DMS153 treated with DMSO at 0.1 percent for 48 hours (cell line): ENCODE measurements at regions not wholly inside any gene's neighbourhood (a gene's known extent, or its start where the extent isn't known, plus 50 kb on each side); places are given as distances from the start of the nearest gene placed in this dataset.
"Not testable (repeated sequence)": the region's sequence is repeated elsewhere in the genome, so short reads cannot be mapped to it uniquely, and the experiment has no call there.

Experiments
- DNase-seq: peaks from one replicate; lab custom pipeline; 2025; ENCODE audit not compliant: unreplicated experiment; lab: John Stamatoyannopoulos, UW

DNA sequence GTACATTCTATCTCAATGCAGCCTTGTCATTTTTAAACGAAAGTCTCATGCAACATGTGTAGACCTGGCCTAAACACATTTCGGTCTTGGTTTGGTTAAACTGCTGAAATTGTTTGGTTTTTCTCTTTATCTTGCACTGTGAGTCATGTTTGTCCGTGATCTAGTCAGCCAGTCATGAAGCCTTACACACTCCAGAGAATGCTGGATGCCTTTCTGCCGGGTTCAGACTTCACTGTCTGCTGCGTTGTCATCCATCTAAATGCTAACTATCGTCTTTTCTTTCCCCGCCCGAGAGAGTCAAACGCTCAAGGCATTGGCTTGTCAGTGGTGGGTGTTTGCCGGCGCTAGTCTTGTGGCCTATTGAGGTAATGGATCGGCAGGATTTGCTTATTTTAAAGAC lies 1194.6 kb upstream of the WWC1 start:
- no peak for DNase-seq

DNA sequence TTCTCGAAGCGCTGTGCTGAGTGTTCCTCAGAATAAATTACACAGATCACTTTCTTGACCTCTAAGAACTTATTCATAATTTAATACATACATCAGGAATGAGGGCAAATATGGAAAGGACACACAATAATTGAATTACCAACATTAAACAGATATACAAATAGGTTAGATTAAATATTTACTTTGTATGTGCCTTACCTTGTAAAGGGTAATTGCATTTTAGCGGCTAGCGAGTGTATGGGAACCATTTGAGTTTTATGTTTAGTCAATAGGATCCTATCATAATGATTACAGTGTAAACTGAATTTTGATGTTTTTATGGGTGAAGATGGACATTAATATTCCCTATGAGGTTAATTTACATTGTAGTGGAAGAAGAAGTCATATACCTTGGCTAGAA lies 1187.1 kb upstream of the WWC1 start:
- no peak for DNase-seq

DNA sequence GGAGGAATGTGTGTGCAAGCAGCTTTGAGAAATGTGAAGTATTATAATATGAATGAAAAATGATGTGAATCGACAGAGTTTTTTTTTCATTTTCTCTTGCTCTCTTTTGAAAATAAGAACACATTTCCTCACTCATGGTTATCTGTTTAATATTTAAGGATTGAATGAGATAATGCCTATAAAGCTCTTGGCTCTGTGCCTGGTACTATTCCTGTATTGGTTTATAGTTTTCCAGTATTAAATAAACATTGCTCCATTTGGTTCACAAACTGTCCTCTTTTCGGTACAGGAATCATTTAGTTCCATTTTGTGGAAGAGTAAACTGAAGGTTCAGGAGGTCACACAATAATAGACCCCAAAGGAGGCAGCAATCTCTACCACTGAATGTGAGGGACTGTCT lies 1185.5 kb upstream of the WWC1 start:
- no peak for DNase-seq

DNA sequence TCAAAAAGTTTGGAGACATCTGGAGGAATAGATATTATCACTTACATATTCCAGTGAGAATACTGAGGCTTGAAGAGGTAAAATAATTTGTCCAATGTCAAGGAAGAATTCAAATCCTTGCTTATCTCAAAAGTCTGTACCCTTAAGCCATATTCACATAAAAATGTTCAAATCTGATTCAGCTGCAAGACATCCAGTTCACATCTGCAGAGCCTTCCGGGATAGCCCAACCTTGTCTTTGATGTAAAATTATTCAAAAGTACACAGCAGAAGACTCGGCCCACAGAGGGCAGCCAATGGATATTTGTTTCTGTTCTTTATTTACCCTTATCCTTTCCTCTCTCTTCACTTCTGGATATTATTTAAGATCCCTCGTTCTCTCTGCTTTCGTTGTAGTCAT lies 1183.8 kb upstream of the WWC1 start:
- no peak for DNase-seq

DNA sequence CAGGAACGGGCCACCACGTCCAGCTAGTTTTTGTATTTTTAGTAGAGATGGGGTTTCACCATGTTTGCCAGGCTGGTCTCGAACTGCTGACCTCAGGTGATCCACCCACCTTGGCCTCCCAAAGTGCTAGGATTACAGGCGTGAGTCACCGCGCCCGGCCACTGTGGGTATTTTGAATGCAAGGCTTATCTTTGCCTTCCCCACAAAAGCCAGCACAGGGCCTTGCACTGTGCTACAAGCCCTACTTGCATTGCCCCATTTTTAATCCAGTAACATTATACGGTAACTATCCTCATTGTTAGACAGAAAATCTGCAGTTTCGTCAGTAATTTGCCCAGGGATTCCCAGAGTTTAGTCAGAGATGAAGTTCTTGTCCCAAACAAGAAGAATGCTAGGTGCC lies 1183.2 kb upstream of the WWC1 start:
- DNase-seq: not testable (repeated sequence)

DNA sequence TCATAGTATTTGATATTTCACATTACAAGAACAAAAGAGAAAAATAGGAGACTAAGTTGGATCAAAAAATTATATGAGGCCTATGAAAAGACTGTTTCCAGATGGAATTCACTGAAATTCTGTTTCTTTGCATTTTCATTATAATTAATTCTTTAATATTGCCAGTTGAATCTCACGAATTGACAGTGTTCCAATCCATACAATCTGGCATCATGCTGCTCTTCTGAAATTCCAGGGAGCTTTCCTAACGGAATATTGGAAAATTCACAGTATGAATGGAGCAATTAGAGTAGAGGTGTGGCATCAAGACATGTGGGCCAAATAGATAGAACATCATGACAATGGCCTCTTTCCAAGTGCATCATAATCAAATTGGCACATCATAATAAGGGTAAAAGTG lies 1178.9 kb upstream of the WWC1 start:
- DNase-seq: no peak

DNA sequence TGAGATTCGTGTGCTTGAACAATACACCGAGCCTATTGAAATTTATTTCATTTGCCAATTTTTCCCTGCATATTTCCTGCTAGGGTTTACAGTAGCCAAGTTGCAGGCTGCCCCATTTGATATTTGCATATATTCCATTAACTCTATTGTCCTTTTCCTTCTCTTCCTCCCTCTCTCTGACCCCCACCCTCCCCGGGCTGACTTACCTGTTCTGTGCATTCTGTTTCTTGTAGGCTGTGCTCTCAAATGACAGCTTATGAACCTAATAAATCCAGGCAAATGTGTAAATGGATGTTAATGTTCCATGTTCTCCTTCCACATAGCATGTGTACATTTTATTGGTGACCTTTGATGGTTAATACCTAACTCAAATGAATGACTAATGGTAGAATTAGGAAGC lies 1169.2 kb upstream of the WWC1 start:
- DNase-seq: no peak

DNA sequence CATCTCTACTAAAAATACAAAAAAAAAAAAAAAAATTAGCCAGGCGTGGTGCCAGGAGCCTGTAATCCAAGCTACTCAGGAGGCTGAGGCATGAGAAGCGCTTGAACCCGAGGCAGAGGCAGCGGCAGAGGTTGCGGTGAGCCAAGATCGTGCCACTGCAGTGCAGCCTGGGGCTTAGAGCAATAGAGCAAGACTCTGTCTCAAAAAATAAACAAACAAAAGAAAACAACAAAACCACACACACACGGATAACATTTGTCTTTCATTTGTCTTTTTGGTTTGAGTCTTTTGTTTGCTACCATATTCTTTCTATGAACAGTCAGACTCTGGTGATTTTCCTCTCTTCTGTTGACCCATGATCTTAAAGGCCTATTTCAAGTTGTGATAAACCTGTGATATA lies 1168.3 kb upstream of the WWC1 start:
- no peak for DNase-seq

DNA sequence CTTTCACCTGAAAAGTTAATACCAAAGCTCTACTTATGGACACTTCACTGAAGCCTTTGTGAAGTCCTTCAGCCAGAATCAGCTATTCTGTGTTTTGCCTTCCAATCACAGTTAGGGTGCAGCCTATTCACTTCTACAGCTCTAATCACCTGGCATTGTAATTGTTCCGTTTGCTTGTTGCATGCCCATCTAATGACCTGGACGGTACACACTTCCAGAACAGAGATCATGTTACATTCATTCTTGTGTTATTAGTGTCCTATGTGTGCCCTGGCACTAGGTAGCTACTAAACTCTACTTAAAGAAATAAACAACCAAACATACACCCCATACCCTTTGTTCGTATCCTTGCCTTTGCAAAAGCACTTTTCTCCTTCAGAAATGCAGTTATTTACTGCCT lies 1162.9 kb upstream of the WWC1 start:
- DNase-seq: no peak

DNA sequence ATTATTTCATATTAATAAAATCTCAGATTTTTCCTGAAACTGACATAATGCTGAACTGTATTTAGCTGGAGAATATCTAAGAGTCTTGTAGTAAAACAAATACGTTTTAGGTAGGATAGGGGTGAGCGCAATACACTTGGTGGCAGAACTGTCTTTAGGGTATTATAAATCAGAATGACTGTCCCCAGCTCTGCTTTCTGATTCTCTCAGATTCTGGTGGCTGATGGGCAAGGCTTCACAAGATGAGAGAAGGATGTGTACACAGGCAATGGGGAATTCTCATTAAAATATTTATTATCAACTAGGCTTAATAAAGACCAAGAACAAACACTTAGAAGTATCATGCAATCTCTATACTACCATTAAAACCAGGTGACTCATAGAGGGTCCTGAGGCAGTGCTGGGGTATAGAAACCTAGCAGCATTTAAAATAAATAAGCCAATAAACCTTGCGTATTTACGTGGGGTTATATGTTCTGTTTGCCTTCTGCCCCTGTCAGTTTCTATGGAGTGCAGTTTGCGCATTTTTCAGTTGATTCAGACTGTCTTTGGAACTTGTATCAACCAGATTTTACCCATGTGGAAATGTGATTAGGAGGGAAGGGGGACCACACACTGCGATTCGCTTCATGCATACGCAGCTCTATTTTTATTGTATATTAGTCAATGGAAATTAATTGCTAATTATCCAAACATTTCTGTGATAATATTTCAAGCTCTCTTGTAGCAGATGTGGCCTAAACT lies 1150.7 kb upstream of the WWC1 start:
- DNase-seq: no peak

DNA sequence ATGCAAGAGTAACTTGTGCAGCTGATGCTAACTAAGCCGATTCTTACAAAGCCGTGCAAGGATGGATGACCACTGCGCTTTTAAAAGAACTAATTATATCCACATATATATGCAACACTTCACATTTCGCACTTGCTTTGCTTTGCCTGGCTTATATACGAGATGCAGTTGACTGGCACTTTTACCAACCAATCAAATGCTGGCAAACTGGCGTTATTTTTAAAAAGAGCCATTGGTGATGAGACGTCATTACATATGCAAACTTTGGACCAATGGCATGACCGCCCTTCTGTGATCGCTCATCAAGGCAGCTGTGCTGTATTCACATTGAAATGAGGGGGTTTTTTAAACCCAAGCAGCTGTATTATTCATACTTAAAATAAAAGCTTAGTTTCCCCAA lies 1147.7 kb upstream of the WWC1 start:
- DNase-seq: no peak

DNA sequence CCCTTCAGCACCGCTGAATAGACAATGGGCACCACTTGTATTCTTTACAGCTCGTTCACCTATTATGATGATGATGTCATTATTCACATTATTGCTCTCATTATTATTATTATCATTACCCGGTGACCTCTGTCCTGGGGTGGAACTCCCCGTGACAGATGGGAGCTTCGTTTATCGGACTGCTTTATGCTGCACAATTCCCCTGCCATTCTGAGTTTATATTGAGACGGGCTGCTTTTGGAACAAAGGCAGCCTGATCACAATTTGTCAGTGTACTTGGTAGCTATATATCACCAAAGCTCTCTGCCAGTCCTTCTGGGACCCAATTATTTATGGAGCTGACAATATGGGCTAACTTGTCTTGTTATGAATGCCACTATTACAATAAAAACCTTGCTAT lies 1145.6 kb upstream of the WWC1 start:
- no peak for DNase-seq

DNA sequence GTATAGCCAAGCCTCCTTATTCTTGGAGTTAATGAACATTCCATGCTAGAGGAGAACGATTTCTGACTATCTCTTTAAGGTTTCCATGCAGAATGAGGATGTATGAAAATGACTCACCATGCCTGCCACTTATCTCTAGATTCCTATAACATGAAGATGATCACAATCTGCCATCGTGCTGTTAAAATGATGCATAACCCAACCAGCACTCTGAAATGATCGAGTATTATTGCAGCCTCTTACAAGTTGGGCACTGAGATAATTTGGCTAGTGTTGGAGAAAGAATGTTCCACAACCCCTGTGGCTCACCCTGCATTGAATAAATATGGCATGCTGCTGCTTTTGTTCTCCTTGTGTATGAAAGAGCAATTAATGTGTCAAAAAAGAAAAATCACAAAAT lies 1143.6 kb upstream of the WWC1 start:
- DNase-seq: no peak

DNA sequence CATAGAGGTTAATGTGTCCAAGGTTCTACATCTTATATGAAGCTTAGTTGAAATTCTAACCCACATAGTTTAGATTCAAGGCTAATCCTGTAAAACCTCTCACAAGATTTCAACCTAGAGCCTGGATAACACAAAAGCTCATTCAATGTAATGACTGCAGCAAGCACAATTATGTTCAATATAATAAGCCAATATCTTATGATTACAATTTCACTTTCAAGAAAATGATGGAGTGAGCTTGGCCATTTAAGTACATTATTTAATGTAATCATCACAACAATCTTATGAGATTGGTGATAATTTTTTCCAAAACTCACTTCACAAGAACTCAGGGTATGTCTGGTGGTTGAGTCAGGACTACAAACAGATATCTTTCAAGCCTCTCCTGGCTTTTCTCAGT lies 1140.8 kb upstream of the WWC1 start:
- DNase-seq: no peak

DNA sequence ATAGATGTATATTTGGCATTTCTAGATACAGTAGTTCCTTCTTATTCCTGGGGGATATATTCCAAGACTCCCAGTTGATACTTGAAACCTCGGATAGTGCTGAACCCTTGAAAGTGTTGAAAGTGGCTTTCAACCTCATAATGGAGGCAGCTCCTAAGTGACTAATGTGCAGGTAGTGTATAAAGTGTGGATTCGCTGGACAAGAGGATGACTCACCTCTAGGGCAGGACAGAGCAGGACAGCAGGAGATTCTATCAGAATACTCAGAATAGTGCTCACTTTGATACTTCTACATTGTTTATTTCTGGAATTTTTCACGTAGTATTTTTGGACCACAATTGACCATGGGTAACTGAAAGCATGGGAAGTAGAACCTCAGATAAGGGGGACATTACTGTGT lies 1138.9 kb upstream of the WWC1 start:
- no peak for DNase-seq

DNA sequence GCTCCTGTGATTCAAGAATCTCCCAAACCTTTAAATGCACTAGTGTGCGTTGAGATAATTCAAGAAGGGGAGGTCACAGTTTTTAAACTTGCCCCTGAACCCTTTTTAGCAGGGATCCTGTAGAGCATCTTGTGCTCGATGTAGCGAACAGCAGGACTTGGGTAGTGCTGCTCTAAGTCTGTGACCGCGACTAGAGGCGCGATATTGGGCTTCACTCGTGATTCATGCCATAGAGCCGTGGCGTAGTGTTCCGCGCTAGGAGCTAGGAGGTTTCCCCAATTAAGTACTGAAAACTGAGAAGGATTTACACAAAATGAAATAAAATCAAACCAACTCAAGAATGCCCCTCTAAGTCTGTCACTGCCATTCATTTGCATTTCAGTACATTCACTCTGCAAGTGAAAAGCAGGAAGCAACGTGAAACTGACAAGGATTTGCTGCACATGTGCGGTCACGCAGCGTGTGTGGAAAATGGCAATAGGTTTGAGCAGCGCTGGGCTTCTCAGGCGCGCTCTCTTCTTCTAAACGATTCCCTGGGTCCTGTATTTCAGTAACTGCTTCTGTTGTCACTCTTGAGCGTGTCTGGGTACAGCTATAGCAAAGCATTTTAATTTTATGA lies 1135.9 kb upstream of the WWC1 start:
- DNase-seq: no peak

DNA sequence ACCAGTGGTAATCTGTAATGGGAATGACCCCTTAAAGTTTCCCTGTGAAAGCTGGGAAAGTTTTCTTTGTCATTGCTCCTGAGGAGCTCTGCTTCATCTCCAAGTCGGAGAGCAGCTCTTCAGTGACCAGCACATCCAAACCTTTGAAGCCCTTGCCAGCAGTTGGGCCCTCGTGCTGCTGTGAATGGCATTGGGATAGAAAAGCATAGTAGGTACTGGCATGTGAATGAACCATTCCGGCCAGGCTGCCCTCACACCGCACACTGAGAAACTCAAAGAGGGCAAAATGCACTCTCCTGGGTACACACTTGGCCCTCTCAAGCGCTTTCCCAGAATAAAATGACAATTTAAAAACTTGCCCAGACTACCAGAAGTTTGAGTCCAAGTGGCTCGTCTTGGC lies 1135.0 kb upstream of the WWC1 start:
- DNase-seq: no peak

DNA sequence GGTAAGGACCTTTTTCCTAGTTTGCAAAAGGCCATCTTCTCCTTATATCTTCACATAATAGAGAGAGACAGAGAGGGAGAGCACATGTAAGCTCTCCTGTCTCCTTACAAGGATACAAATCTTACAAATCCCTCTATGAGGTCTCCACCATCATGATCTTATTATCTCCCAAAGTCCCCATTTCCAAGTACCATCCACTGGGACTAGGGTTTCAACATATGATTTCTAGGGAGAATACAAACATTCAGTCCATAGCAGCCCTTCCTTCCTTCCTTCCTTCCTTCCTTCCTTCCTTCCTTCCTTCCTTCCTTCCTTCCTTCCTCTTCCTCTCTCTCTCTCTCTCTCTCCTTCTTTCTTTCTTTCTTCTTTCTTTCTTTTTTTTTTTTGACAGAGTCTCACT lies 1132.9 kb upstream of the WWC1 start:
- no peak for DNase-seq

DNA sequence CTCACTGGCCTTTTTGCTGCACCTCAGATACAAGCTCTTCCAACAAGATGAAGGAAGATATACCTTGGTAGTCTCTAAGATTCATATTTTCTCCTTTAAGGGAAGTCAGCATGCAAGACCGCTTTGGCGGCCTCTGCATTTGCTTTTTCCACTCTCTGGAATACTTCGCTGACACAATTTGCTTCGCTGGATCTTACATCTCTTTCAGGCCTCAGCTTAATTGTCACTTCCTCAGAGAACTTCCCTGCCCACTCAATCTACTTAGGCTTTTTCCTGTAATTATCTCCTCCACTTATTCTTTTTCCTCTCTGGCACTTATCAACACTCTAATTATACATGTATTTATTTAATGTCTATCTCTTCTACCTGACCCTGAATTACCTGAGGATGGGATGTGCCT lies 1131.1 kb upstream of the WWC1 start:
- DNase-seq: no peak

DNA sequence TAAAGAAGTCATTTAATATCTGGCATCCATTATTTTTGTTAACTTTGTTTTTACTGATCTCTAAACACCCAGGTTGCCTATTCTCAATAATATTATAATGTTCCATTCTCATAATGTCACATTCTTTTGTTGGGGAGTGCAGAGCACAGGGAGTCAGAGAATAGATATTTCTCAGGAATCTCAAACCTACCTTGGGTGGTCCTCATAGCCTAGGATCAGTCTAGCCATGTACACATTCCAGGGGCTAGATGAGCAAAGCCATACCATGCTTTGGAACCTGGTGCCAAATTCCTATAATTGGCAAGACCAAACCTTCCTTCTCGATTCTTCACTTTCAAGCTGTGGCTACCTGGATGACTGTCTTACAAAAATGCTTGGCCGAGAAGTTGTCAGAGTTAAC lies 1124.7 kb upstream of the WWC1 start:
- no peak for DNase-seq

DNA sequence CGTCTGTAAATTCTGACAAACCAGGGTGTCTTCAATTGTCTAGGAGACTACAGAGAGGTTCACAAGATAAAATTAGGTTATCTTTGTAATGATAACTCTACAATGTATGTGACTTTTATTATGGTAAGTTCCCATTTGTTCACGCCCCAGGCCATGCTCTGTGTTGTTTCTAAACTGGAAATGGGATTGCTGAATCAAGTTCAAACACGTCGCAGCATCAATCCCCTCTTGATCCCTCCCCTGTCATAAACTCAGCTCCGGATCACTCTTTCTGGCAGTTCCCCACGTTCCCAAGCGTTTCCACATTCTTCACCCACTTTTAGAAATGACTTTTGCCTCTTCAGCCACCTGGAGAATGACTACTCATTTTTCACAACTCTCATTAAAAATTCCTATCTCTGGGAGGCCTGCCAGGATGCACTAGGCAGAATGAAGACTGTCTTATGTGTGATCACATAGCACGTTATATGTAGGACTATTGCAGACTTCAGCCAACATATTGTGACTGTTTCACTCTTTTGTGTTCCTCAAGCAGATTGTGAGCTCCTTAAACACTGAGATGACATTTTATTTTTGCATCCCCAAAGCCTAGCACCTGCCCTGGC lies 1124.2 kb upstream of the WWC1 start:
- no peak for DNase-seq

DNA sequence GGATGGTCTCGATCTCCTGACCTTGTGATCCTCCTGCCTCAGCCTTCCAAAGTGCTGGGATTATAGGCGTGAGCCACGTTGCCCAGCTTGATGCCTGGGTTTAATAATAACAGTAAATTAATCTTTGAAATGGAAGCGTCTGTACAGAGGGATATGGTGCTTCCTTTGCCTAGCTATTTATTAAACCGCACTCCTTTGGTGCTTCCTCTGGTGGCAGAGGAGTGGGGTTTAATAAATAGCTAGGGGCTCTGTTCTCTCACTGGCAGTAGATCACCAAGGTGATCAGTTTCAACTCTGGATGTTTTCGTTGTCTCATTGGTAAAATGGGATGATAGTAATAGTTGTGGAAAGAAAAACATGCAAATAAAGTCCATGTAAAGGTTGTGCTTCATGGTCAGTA lies 1122.5 kb upstream of the WWC1 start:
- no peak for DNase-seq

DNA sequence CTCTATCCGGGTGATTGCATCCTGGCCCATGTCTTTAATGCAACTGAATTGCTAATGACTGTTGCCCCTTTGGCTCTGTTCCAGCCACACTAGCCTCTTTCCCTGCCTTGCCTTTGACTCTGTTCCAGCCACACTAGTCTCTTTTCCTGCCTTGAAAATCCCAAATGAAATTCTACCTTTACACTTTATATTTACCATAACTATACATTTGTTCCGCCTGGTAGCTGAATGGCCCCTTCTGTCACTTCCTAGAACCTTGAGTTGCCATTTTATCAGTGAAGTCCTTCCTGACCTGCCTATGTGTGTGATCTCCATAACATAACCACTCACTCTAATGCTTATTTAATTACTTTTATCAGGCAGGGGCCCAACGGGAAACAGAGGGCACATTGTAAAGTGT lies 1120.4 kb upstream of the WWC1 start:
- no peak for DNase-seq
